ENCODE measurements at regions not wholly inside any gene's neighbourhood (a gene's known extent, or its start where the extent isn't known, plus 50 kb on each side); places are given as distances from the start of the nearest gene placed in this dataset.

- ChIA-PET CTCF (ENCODE audit: low intra/inter-chr PET ratio) (no interaction called here), POLR2A (no interaction called here)
- Histone ChIP-seq H3K9ac (ENCODE audit: insufficient read depth in 1 of 2, low read depth in 2 of 2, low read length in 2 of 2) (no peak overlapping the region), H3K9me1 (ENCODE audit: control insufficient read depth, insufficient read depth, low read length) (no peaks in the 10 kb centered on the region), H3K36me3 (ENCODE audit: control insufficient read depth, insufficient read depth, low read length) (no peaks in the 10 kb centered on the region), H3K27ac (ENCODE audit: extremely low read depth, low read depth, low read length) (no peak overlapping the region), H3K27me3 (ENCODE audit: control insufficient read depth in 2 of 2, insufficient read depth in 2 of 2, low read length in 2 of 2) (no peaks in the 10 kb centered on the region), H3K4me1 (replicated peaks in 1 of 2; ENCODE audit: control insufficient read depth in 2 of 2, insufficient read depth in 2 of 2, low read length in 2 of 2) (no peaks in the 10 kb centered on the region), H3K9me3 (replicated peaks; ENCODE audit: control insufficient read depth, insufficient read depth, low read depth, low read length) (no peaks in the 10 kb centered on the region), H3K79me2 (ENCODE audit: control insufficient read depth, insufficient read depth, low read length) (no peaks in the 10 kb centered on the region), H4K20me1 (replicated peaks; ENCODE audit: control insufficient read depth, insufficient read depth, low read length) (no peaks in the 10 kb centered on the region), H3K4me3 (no peak overlapping the region), H3K4me2 (ENCODE audit: insufficient read depth, low read length) (no peak overlapping the region), H2AFZ (ENCODE audit: low read depth, low read length) (no peak overlapping the region)
- FAIRE-seq (no peak), ATAC-seq (no peak), DNase-seq (ENCODE audit: extremely low read depth in 1 of 4, low spot score in 3 of 4) (no peak)
- intact Hi-C loops (cut with micrococcal nuclease) (no loop called here), in situ Hi-C loops (cut with MboI) (no loop called here)
- no TSS peak for BruUV-seq (replicated peaks)
- WGBS (ENCODE audit: insufficient coverage, low coverage, missing lambda C conversion rate): 0% methylated on average over 1 of the region's 1 CpG
- TF ChIP-seq LARP7 (IDR thresholded peaks at IDR 0.05): no peak
- TF ChIP-seq HOMEZ (CRISPR knock-in tag; IDR thresholded peaks at IDR 0.05): no peak
- TF ChIP-seq GATAD2B (IDR thresholded peaks at IDR 0.05; ENCODE audit: borderline replicate concordance): no peak
- no peak for TF ChIP-seq MECOM (CRISPR knock-in tag; IDR thresholded peaks at IDR 0.05)
- no peak for TF ChIP-seq ZNF668 (CRISPR knock-in tag; IDR thresholded peaks at IDR 0.05)
- TF ChIP-seq ARNT (IDR thresholded peaks at IDR 0.05): no peak
- no peak for TF ChIP-seq PHB2 (IDR thresholded peaks at IDR 0.05; ENCODE audit: low read depth)
- TF ChIP-seq ADNP (tag; IDR thresholded peaks at IDR 0.05): no peak
- TF ChIP-seq ZNF282 (CRISPR knock-in tag; IDR thresholded peaks at IDR 0.05): no peak
- no peak for TF ChIP-seq PTRF (tag; IDR thresholded peaks at IDR 0.05)
- TF ChIP-seq, protein P1, sequence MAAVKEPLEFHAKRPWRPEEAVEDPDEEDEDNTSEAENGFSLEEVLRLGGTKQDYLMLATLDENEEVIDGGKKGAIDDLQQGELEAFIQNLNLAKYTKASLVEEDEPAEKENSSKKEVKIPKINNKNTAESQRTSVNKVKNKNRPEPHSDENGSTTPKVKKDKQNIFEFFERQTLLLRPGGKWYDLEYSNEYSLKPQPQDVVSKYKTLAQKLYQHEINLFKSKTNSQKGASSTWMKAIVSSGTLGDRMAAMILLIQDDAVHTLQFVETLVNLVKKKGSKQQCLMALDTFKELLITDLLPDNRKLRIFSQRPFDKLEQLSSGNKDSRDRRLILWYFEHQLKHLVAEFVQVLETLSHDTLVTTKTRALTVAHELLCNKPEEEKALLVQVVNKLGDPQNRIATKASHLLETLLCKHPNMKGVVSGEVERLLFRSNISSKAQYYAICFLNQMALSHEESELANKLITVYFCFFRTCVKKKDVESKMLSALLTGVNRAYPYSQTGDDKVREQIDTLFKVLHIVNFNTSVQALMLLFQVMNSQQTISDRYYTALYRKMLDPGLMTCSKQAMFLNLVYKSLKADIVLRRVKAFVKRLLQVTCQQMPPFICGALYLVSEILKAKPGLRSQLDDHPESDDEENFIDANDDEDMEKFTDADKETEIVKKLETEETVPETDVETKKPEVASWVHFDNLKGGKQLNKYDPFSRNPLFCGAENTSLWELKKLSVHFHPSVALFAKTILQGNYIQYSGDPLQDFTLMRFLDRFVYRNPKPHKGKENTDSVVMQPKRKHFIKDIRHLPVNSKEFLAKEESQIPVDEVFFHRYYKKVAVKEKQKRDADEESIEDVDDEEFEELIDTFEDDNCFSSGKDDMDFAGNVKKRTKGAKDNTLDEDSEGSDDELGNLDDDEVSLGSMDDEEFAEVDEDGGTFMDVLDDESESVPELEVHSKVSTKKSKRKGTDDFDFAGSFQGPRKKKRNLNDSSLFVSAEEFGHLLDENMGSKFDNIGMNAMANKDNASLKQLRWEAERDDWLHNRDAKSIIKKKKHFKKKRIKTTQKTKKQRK (IDR thresholded peaks at IDR 0.05; ENCODE audit: borderline replicate concordance, low read depth, low read length): no peak
- no peak for TF ChIP-seq CBX3 (IDR thresholded peaks at IDR 0.05; ENCODE audit: borderline replicate concordance in 1 of 2, low read length in 2 of 2)
- TF ChIP-seq, protein P2, sequence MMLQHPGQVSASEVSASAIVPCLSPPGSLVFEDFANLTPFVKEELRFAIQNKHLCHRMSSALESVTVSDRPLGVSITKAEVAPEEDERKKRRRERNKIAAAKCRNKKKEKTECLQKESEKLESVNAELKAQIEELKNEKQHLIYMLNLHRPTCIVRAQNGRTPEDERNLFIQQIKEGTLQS (IDR thresholded peaks at IDR 0.05): no peak
- TF ChIP-seq, protein P2 (CRISPR knock-in tag; conservative IDR thresholded peaks at IDR 0.05): no peak
- no peak for TF ChIP-seq ZNF696 (CRISPR knock-in tag; conservative IDR thresholded peaks at IDR 0.05)
- no peak for TF ChIP-seq MBD2 (IDR thresholded peaks at IDR 0.05; ENCODE audit: borderline replicate concordance, low read depth)
- TF ChIP-seq, protein P3, sequence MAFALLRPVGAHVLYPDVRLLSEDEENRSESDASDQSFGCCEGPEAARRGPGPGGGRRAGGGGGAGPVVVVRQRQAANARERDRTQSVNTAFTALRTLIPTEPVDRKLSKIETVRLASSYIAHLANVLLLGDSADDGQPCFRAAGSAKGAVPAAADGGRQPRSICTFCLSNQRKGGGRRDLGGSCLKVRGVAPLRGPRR (CRISPR knock-in tag; IDR thresholded peaks at IDR 0.05): no peak
Measured at GRCh38 chr4:83819582-83819981, 283.7 kb downstream of the GPAT3 start.

Measured in K562 (cell line).